ENCODE measurements at regions not wholly inside any gene's neighbourhood (a gene's known extent, or its start where the extent isn't known, plus 50 kb on each side); places are given as distances from the start of the nearest gene placed in this dataset.

- Mint-ChIP-seq H3K4me3 (no peak overlapping the region), H3K36me3 (ENCODE audit: low read depth) (no peaks in the 10 kb centered on the region), H3K27ac (ENCODE audit: unreplicated experiment) (no peak overlapping the region), H3K9me3 (no peaks in the 10 kb centered on the region), H3K4me1 (peaks cover 15% of the 10 kb centered on the region), H3K27me3 (ENCODE audit: low read depth) (no peaks in the 10 kb centered on the region)
- no peak for TF ChIP-seq CTCF (conservative IDR thresholded peaks at IDR 0.05)
- no peak for DNase-seq (ENCODE audit: low read depth, low spot score)
Observed at GRCh38 chr4:159480826-159481225, 377.9 kb downstream of the RAPGEF2 start.

DNA sequence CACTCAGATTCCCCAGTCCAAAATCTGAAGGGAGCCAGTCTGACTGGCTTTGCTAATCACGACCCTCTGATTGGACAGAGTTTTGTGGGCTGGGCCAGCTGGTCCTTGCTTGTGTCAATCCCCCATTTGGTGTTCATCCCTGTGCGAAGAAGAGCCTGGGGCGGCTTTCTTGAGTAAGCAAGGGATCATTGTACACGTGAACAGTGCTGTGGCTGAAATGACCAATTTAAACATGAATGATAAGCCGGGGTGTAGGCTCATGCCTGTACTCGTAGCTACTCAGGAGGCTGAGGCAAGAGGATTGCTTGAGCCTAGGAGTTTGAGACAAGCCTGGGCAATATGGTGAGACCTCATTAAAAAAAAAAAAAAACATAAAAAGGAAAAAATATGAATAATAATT, 379.1 kb downstream of the RAPGEF2 start:
- Mint-ChIP-seq H3K9me3 (no peaks in the 10 kb centered on the region), H3K4me1 (peaks cover 15% of the 10 kb centered on the region), H3K27me3 (ENCODE audit: low read depth) (no peaks in the 10 kb centered on the region), H3K27ac (ENCODE audit: unreplicated experiment) (no peak overlapping the region), H3K4me3 (no peak overlapping the region), H3K36me3 (ENCODE audit: low read depth) (no peaks in the 10 kb centered on the region)
- no peak for TF ChIP-seq CTCF (conservative IDR thresholded peaks at IDR 0.05)
- no peak for DNase-seq (ENCODE audit: low read depth, low spot score)

DNA sequence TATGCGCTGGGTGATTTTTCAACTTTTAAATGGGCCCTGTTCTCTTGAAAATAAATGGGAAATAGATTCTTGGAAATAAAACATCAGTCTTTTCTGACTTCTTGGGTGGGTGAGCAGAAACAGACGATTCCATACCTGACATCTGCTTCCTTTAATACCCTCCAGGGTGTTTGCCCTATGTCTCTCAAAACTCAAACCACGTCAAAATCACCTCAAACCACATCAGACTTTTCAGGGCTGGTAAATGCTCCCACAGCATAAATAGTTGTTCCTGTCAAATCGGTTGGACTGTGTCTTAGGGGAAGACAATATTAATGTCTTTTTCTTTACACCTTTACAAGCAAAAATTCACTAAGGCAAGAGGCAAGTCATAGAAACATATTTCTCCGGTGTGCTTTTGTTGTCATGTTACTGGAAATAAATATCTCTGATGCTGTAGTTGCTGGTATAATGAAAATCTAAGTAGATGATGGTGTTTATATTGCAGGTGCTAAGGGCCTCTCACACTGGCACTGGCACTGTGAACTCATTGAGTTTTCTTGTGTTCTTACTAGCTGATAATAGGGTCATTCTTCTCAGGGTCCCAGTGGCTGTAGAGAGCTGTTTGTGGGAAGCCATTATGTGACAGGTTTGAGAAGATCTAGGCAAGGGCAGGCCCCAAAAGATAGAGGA, 380.4 kb downstream of the RAPGEF2 start:
- no peaks in the 10 kb centered on the region for H3K36me3 Mint-ChIP-seq (ENCODE audit: low read depth)
- no peak for TF ChIP-seq CTCF (conservative IDR thresholded peaks at IDR 0.05)
- H3K4me1 Mint-ChIP-seq: peaks cover 18% of the 10 kb centered on the region
- no peak overlapping the region for H3K4me3 Mint-ChIP-seq
- H3K27me3 Mint-ChIP-seq (ENCODE audit: low read depth): no peaks in the 10 kb centered on the region
- peak overlapping the region; percentile 58 for H3K27ac Mint-ChIP-seq (ENCODE audit: unreplicated experiment)
- DNase-seq (ENCODE audit: low read depth, low spot score): no peak
- no peaks in the 10 kb centered on the region for H3K9me3 Mint-ChIP-seq

GRCh38 chr4:159483782-159484741, 381.2 kb downstream of the RAPGEF2 start:
- Mint-ChIP-seq H3K27me3 (ENCODE audit: low read depth) (no peaks in the 10 kb centered on the region), H3K36me3 (ENCODE audit: low read depth) (no peaks in the 10 kb centered on the region), H3K4me3 (no peak overlapping the region), H3K27ac (ENCODE audit: unreplicated experiment) (peak overlapping the region; percentile 58), H3K9me3 (no peaks in the 10 kb centered on the region), H3K4me1 (peaks cover 18% of the 10 kb centered on the region)
- TF ChIP-seq CTCF (conservative IDR thresholded peaks at IDR 0.05): no peak
- no peak for DNase-seq (ENCODE audit: low read depth, low spot score)

DNA sequence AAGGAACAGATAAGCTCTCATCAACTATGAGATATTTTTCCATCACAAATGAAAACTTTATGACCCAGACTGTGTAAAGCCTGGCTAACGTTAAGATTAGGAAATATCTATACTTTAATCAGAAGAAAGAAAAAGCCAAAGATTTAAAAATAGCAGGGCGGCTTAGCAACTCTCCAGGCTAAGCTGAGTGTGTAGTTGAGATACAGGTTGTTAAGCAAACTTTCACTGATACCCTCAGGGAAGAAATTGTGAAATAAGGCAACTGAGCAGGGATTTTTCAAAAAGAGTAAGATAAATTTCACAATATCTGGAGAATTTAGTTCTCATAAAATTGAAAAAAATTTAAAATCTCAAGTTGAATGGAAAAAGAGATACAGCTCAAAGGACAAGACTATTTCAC, 382.0 kb downstream of the RAPGEF2 start:
- peaks cover 18% of the 10 kb centered on the region for H3K4me1 Mint-ChIP-seq
- DNase-seq (ENCODE audit: low read depth, low spot score): no peak
- H3K27me3 Mint-ChIP-seq (ENCODE audit: low read depth): no peaks in the 10 kb centered on the region
- no peaks in the 10 kb centered on the region for H3K36me3 Mint-ChIP-seq (ENCODE audit: low read depth)
- no peak overlapping the region for H3K27ac Mint-ChIP-seq (ENCODE audit: unreplicated experiment)
- no peak for TF ChIP-seq CTCF (conservative IDR thresholded peaks at IDR 0.05)
- H3K9me3 Mint-ChIP-seq: peaks cover under 1% of the 10 kb centered on the region
- no peak overlapping the region for H3K4me3 Mint-ChIP-seq

Data from neural crest cell (in vitro differentiated cells).